ENCODE measurements at regions not wholly inside any gene's neighbourhood (a gene's known extent, or its start where the extent isn't known, plus 50 kb on each side); places are given as distances from the start of the nearest gene placed in this dataset.

DNA sequence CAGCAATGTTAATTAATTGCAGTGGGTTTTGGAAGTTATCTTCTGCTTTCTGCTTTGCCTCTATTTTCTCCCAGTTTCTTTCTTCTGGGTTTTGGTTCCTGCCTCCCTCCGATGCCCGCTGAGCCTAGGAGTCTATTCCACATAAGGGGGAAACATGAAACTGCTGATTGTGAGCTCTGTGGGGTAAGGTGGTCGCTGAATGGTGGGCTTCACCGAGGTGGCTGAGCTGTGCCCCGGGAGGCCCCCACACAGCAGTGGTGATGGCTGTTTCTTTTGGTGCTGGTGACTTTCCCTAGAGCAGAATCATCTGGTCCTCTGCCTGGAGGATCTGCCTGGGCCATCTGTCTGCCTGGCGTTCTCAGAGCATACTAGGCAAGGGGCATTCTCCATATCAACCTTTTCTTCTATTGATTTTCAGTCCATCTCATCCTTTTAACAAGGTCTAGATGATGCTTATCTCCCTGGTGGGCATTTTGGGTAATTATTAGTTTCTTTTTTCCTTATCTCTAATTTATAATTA, 68.8 kb upstream of the ATP2B2 start:
- no peak for TF ChIP-seq CTCF (conservative IDR thresholded peaks at IDR 0.05; ENCODE audit: low read depth, low read length)
- no peak for TF ChIP-seq EZH2 (IDR thresholded peaks at IDR 0.05; ENCODE audit: borderline replicate concordance, low read depth, low read length, poor library complexity, severe bottlenecking)

Data from A673 (cell line).